ENCODE measurements at regions not wholly inside any gene's neighbourhood (a gene's known extent, or its start where the extent isn't known, plus 50 kb on each side); places are given as distances from the start of the nearest gene placed in this dataset.

GRCh38 chr15:29348336-29348914 lies 78.8 kb upstream of the NSMCE3 start:
- Histone ChIP-seq H3K27ac (no peak overlapping the region), H3K4me3 (no peak overlapping the region)

GRCh38 chr15:29346998-29347397 lies 77.4 kb upstream of the NSMCE3 start:
- no peak overlapping the region for H3K27ac ChIP-seq
- H3K4me3 ChIP-seq = no peak overlapping the region

- H3K27ac ChIP-seq = no peak overlapping the region
- H3K4me3 ChIP-seq = no peak overlapping the region
These were observed 76.2 kb upstream of the NSMCE3 start for GRCh38 chr15:29345549-29346525.

GRCh38 chr15:29344474-29344873 lies 74.9 kb upstream of the NSMCE3 start:
- no peak overlapping the region for H3K4me3 ChIP-seq
- H3K27ac ChIP-seq = no peak overlapping the region

GRCh38 chr15:29343229-29343628 lies 73.6 kb upstream of the NSMCE3 start:
- H3K4me3 ChIP-seq = no peak overlapping the region
- H3K27ac ChIP-seq = no peak overlapping the region

GRCh38 chr15:29342201-29342600 lies 72.6 kb upstream of the NSMCE3 start:
- Histone ChIP-seq H3K27ac (no peak overlapping the region), H3K4me3 (no peak overlapping the region)

- no peak overlapping the region for H3K27ac ChIP-seq
- no peak overlapping the region for H3K4me3 ChIP-seq
These were observed 67.7 kb upstream of the NSMCE3 start for GRCh38 chr15:29337156-29337959.

GRCh38 chr15:29334544-29334943 lies 64.9 kb upstream of the NSMCE3 start:
- Histone ChIP-seq H3K4me3 (no peak overlapping the region), H3K27ac (no peak overlapping the region)

GRCh38 chr15:29333261-29333660 lies 63.6 kb upstream of the NSMCE3 start:
- Histone ChIP-seq H3K4me3 (no peak overlapping the region), H3K27ac (no peak overlapping the region)

GRCh38 chr15:29331669-29332068 lies 62.0 kb upstream of the NSMCE3 start:
- Histone ChIP-seq H3K27ac (no peak overlapping the region), H3K4me3 (no peak overlapping the region)

GRCh38 chr15:29331071-29331470 lies 61.4 kb upstream of the NSMCE3 start:
- Histone ChIP-seq H3K27ac (no peak overlapping the region), H3K4me3 (no peak overlapping the region)

GRCh38 chr15:29324746-29325145 lies 55.1 kb upstream of the NSMCE3 start:
- H3K4me3 ChIP-seq = no peak overlapping the region
- no peak overlapping the region for H3K27ac ChIP-seq

GRCh38 chr15:29323557-29323956 lies 53.9 kb upstream of the NSMCE3 start:
- H3K4me3 ChIP-seq = no peak overlapping the region
- H3K27ac ChIP-seq = no peak overlapping the region

- no peak overlapping the region for H3K4me3 ChIP-seq
- no peak overlapping the region for H3K27ac ChIP-seq
These were observed 52.8 kb upstream of the NSMCE3 start for GRCh38 chr15:29322415-29322814.

GRCh38 chr15:29320420-29320819 lies 50.8 kb upstream of the NSMCE3 start:
- H3K27ac ChIP-seq = no peak overlapping the region
- H3K4me3 ChIP-seq = no peak overlapping the region

- no peak overlapping the region for H3K4me3 ChIP-seq
- no peak overlapping the region for H3K27ac ChIP-seq
These were observed 50.2 kb upstream of the NSMCE3 start for GRCh38 chr15:29319823-29320222.
